H1 (cell line): ENCODE measurements at regions not wholly inside any gene's neighbourhood (a gene's known extent, or its start where the extent isn't known, plus 50 kb on each side); places are given as distances from the start of the nearest gene placed in this dataset.

ENCODE experiments used
- EP300 ChIP-seq, 2 experiments: IDR thresholded peaks; 1 replicate in 1 of 2; 2 replicates in 1 of 2; pipeline ENCODE4 v1.6.1; 2011 to 2012; ENCODE audit warnings: low read depth in 2 of 2, low read length in 2 of 2, mild to moderate bottlenecking in 2 of 2, borderline replicate concordance in 1 of 2, inconsistent platforms in 1 of 2, moderate library complexity in 1 of 2
- SUZ12 ChIP-seq: fragments of 200-600 bp; sonication (generic); IDR thresholded peaks from 2 replicates; pipeline ENCODE4 v1.6.1; 2012; ENCODE audit warnings: mild to moderate bottlenecking, inconsistent platforms, low read length, moderate library complexity, mixed read lengths
- TBP ChIP-seq: IDR thresholded peaks from 2 replicates; pipeline ENCODE4 v1.6.1; 2011; ENCODE audit warnings: low read depth, low read length, improper control_type of control experiment
- TF ChIP-seq, protein P1 (sequence below): IDR thresholded peaks from 2 replicates; pipeline ENCODE4 v1.6.1; 2011; ENCODE audit warnings: low read length, improper control_type of control experiment
- TF ChIP-seq, protein P2 (sequence below), 3 experiments: IDR thresholded peaks; 1 replicate in 2 of 3; 2 replicates in 1 of 3; pipeline versions ENCODE4 v1.5.1 to v1.6.1; 2011; ENCODE audit warnings: low read length in 3 of 3, mild to moderate bottlenecking in 3 of 3, inconsistent platforms in 2 of 3, low read depth in 1 of 3, moderate library complexity in 1 of 3; ENCODE audit not compliant: insufficient read depth in 1 of 3; ENCODE audit errors: control extremely low read depth in 1 of 3

DNA sequence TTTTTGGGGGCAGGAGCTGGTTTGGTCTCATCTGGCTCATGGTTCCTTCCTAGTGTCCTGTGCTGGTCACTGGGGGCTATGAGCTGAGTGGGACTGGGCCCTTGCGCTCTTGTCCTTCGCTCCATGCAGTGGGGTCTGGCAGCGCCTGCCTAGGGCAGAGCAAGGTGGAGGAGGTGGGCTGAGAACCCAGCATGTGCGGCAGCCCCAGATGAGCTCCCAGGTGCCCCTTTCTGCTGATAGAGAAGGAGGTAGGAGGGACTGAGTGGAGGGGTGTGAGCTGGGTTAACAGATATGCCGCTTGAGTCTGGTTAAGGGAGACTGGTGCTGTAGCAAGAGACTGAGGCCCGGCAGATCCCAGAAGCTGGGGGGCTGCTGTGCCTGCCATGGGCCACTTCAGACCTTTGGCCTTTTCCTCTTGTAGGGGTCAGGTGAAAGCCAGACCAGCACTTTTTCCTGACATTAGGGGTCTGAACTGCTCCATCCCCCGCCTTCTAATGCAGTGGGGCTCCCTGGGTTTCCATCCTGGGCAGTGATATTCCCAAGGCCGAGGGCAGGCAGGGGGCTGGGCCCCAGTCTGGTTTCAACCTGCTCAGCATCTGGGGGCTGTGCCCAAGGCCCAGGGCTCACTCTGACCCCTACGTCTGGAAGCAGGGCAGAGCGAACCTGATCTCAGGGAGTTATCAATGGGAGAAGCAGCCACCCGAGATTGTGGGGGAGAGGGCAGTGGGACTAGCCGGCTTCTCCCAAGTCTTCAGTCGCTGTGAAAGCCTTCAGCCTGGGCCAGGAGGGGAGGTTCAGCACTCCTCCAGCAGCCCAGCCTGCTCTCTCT lies 62.9 kb upstream of the PRR23C start (continued):
- TF ChIP-seq TBP (no peak), SUZ12 (no peak), EP300 (IDR thresholded peaks at IDR 0.05; ENCODE audit: borderline replicate concordance in 1 of 2, low read depth in 2 of 2, low read length in 2 of 2) (no peak)
- TF ChIP-seq, protein P1, sequence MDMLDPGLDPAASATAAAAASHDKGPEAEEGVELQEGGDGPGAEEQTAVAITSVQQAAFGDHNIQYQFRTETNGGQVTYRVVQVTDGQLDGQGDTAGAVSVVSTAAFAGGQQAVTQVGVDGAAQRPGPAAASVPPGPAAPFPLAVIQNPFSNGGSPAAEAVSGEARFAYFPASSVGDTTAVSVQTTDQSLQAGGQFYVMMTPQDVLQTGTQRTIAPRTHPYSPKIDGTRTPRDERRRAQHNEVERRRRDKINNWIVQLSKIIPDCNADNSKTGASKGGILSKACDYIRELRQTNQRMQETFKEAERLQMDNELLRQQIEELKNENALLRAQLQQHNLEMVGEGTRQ, result no peak
- TF ChIP-seq, protein P2, sequence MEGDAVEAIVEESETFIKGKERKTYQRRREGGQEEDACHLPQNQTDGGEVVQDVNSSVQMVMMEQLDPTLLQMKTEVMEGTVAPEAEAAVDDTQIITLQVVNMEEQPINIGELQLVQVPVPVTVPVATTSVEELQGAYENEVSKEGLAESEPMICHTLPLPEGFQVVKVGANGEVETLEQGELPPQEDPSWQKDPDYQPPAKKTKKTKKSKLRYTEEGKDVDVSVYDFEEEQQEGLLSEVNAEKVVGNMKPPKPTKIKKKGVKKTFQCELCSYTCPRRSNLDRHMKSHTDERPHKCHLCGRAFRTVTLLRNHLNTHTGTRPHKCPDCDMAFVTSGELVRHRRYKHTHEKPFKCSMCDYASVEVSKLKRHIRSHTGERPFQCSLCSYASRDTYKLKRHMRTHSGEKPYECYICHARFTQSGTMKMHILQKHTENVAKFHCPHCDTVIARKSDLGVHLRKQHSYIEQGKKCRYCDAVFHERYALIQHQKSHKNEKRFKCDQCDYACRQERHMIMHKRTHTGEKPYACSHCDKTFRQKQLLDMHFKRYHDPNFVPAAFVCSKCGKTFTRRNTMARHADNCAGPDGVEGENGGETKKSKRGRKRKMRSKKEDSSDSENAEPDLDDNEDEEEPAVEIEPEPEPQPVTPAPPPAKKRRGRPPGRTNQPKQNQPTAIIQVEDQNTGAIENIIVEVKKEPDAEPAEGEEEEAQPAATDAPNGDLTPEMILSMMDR (IDR thresholded peaks at IDR 0.05; ENCODE audit: control extremely low read depth in 1 of 3, insufficient read depth in 1 of 3, low read depth in 1 of 3, low read length in 3 of 3), result no peak
